ENCODE measurements at regions not wholly inside any gene's neighbourhood (a gene's known extent, or its start where the extent isn't known, plus 50 kb on each side); places are given as distances from the start of the nearest gene placed in this dataset.

DNA sequence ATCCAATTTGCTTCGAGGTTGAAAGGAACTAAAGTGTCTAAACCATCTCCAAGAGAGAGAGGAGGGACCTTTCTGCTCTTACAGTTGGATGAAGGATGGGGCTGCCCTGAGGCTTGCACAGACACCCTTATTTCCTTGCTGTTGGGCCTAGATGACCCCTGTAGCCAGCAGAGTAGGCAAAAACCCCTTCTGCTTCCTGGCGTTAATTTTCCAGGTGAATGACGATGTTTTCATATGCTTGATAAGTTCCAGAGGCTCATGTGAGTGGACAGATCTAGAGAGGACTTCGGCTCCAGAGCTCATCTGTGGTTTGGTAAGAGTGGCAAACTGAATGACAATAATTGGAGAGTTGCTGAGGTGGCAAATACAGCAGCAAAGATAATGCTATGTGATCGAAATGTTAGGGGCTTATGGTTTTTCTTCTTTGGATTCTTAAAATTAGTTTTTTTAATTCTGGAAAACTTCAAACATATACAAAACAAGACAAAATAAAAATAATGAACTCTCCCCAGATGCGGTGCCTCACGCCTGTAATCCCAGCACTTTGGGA lies 98.6 kb upstream of the MAP4K3 start:
- no peak overlapping the region for H3K18ac ChIP-seq (ENCODE audit: extremely low read depth, low read length)
- H2BK15ac ChIP-seq (ENCODE audit: low read length) = no peak overlapping the region
- H3K36me3 ChIP-seq (ENCODE audit: control insufficient read depth in 2 of 4, insufficient read depth in 4 of 4, low read length in 3 of 4) = no peaks in the 10 kb centered on the region
- POLR2A ChIA-PET (ENCODE audit: partially characterized antibody) = interaction anchor here (1.3 kb wide), 1 partner anchor 19 kb away, joined by 3 read pairs; no protein-coding TSS in a partner anchor
- FAIRE-seq (no peak), DNase-seq (ENCODE audit: low read depth in 1 of 2, low spot score in 2 of 2) (no peak)
- no peak overlapping the region for H2AFZ ChIP-seq (ENCODE audit: low read length)
- no peak overlapping the region for H2AK5ac ChIP-seq (ENCODE audit: low read depth, low read length)
- no peak overlapping the region for H2BK5ac ChIP-seq (ENCODE audit: low read depth, low read length)
- H3K23ac ChIP-seq (ENCODE audit: insufficient read length) = no peak overlapping the region
- peaks cover 0 to 2% (median 0%) of the 10 kb centered on the region in 4 experiments; a peak in 1 of 7 replicates for H3K4me1 ChIP-seq (replicated peaks in 1 of 4; ENCODE audit: control insufficient read depth in 3 of 4, insufficient read depth in 4 of 4, low read length in 3 of 4)
- no peak overlapping the region for H2BK20ac ChIP-seq (ENCODE audit: low read length)
- no peak overlapping the region for H2BK12ac ChIP-seq (ENCODE audit: low read depth, low read length)
- no peak overlapping the region for H3K9ac ChIP-seq (replicated peaks in 1 of 4; ENCODE audit: extremely low read depth in 1 of 4, low read depth in 3 of 4, low read length in 3 of 4)
- no peaks in the 10 kb centered on the region for H3K23me2 ChIP-seq (ENCODE audit: low read depth, low read length)
- no peak overlapping the region for H4K91ac ChIP-seq (replicated peaks; ENCODE audit: insufficient read length, low read length)
- no peaks in the 10 kb centered on the region for H3K9me3 ChIP-seq (ENCODE audit: insufficient read depth in 2 of 2, low read depth in 1 of 2, low read length in 1 of 2)
- H3K14ac ChIP-seq (ENCODE audit: insufficient read length) = no peak overlapping the region
- no peak overlapping the region for H2BK120ac ChIP-seq (replicated peaks; ENCODE audit: low read depth, low read length)
- 96% methylated on average over 7 of the region's 7 CpGs; no CpG with 5 or more reads in 1 of the 2 experiments for WGBS, 2 experiments (ENCODE audit: extremely low coverage in 1 of 2, insufficient coverage in 1 of 2, insufficient read length in 1 of 2, insufficient replicate concordance in 2 of 2, low coverage in 1 of 2, low lambda C conversion rate in 2 of 2, missing lambda C conversion rate in 1 of 2)
- no peak overlapping the region for H3K27ac ChIP-seq (ENCODE audit: low read depth, low read length)
- H3K4me2 ChIP-seq (ENCODE audit: insufficient read depth in 1 of 2, low read depth in 2 of 2, low read length in 2 of 2) = no peak overlapping the region
- no peak overlapping the region for H4K8ac ChIP-seq (ENCODE audit: extremely low read depth, insufficient read depth, low read length)
- H4K20me1 ChIP-seq (replicated peaks in 1 of 2; ENCODE audit: control insufficient read depth in 1 of 2, insufficient read depth in 2 of 2, low read length in 2 of 2) = no peaks in the 10 kb centered on the region
- no peak overlapping the region for H3K56ac ChIP-seq (replicated peaks; ENCODE audit: insufficient read length, low read depth, low read length)
- TF ChIP-seq CTCF (IDR thresholded peaks at IDR 0.05; ENCODE audit: control extremely low read depth in 1 of 3, insufficient read depth in 1 of 3, low read depth in 1 of 3, low read length in 3 of 3) = no peak
- no peak for TF ChIP-seq KDM1A (IDR thresholded peaks at IDR 0.05; ENCODE audit: borderline replicate concordance, low read length)
- no peak for TF ChIP-seq HDAC2 (IDR thresholded peaks at IDR 0.05; ENCODE audit: borderline replicate concordance in 1 of 2, low read depth in 2 of 2, low read length in 2 of 2)
- no peak for TF ChIP-seq NANOG (IDR thresholded peaks at IDR 0.05; ENCODE audit: insufficient read depth, low read depth, low read length, poor library complexity, severe bottlenecking)
- no peak for TF ChIP-seq POLR2AphosphoS5 (IDR thresholded peaks at IDR 0.05; ENCODE audit: low read depth, low read length)
- no peak for TF ChIP-seq YY1 (IDR thresholded peaks at IDR 0.05; ENCODE audit: low read depth, low read length)
- TF ChIP-seq RFX5 (IDR thresholded peaks at IDR 0.05; ENCODE audit: borderline replicate concordance, low read depth, low read length) = no peak
- H3K4ac ChIP-seq (replicated peaks; ENCODE audit: insufficient read length, low read depth, low read length) = no peak overlapping the region
- CTCF ChIA-PET (ENCODE audit: partially characterized antibody) = interaction anchor here (0.6 kb wide), 1 partner anchor 15 kb away, joined by 4 read pairs; no protein-coding TSS in a partner anchor
- no peak overlapping the region for H4K5ac ChIP-seq (ENCODE audit: insufficient read length, low read depth, low read length)
- H3K79me2 ChIP-seq (ENCODE audit: control insufficient read depth in 1 of 2, insufficient read depth in 2 of 2, low read length in 2 of 2) = no peaks in the 10 kb centered on the region
- H3K79me1 ChIP-seq (ENCODE audit: low read depth, low read length) = no peaks in the 10 kb centered on the region
- no peaks in the 10 kb centered on the region for H3K27me3 ChIP-seq (replicated peaks in 1 of 4; ENCODE audit: control insufficient read depth in 3 of 4, extremely low read depth in 1 of 4, insufficient read depth in 3 of 4, low read length in 3 of 4)
- H3K4me3 ChIP-seq (ENCODE audit: extremely low read depth in 1 of 4, insufficient read depth in 2 of 4, low read depth in 3 of 4, low read length in 4 of 4) = no peak overlapping the region

Measured in H1 (cell line).